HL-60 (cell line): ENCODE measurements at regions not wholly inside any gene's neighbourhood (a gene's known extent, or its start where the extent isn't known, plus 50 kb on each side); places are given as distances from the start of the nearest gene placed in this dataset.

Experiments
- DNase-seq, 2 experiments: peaks; one replicate each; pipeline ENCODE4 v3.0.0-alpha.2; 2010 to 2020; ENCODE audit warnings: low read depth in 1 of 2, low spot score in 1 of 2
- H3K27ac ChIP-seq: fragments of 250-450 bp; sonication (Bioruptor Pico); replicated peaks from 2 replicates; pipeline ENCODE4 v1.5.1; 2020; ENCODE audit warnings: mild to moderate bottlenecking, moderate library complexity
- H3K27me3 ChIP-seq: fragments of 250-450 bp; sonication (Bioruptor Pico); 2 replicates; pipeline ENCODE4 v1.5.1; 2021; ENCODE audit warnings: mild to moderate bottlenecking, moderate library complexity; ENCODE audit not compliant: insufficient read depth, poor library complexity, severe bottlenecking
- H3K4me3 ChIP-seq: replicated peaks from 2 replicates; pipeline ENCODE4 v1.5.1; 2011; ENCODE audit warnings: mild to moderate bottlenecking, control low read depth, low read length; ENCODE audit not compliant: insufficient read depth
- GABPA ChIP-seq: IDR thresholded peaks from 2 replicates; pipeline ENCODE4 v1.6.1; 2012; ENCODE audit warnings: low read depth
- POLR2AphosphoS5 ChIP-seq: IDR thresholded peaks from 2 replicates; pipeline ENCODE4 v1.6.1; 2012; ENCODE audit warnings: low read depth
- SPI1 ChIP-seq: IDR thresholded peaks from 2 replicates; pipeline ENCODE4 v1.6.1; 2012; ENCODE audit warnings: low read depth, mild to moderate bottlenecking, borderline replicate concordance
- TF ChIP-seq, protein P1 (sequence below): IDR thresholded peaks from 2 replicates; pipeline ENCODE4 v1.6.1; 2012; ENCODE audit warnings: low read depth; ENCODE audit not compliant: insufficient replicate concordance
- TF ChIP-seq, protein P2 (sequence below): IDR thresholded peaks from one replicate; pipeline ENCODE4 v1.5.1; 2011; ENCODE audit warnings: low read length, control low read depth, inconsistent platforms; ENCODE audit not compliant: insufficient read depth

DNA sequence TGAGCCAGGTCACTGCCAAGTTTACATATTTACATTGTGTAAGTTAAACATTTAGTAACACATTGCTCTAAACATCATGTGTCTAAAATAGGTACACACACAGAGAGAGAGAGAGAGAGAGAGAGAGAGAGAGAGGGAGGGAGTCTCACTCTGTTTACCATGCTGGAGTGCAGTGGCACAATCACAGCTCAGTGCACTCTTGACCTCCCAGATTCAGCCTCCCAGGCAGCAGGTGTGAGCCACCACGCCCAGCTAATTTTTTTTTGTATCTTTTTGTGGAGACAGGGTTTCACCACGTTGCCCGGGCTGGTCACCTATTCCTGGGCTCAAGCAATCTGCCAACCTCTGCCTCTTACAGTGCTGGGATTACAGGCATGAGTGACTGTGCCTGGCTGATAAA, 1045.3 kb downstream of the TLE1 start:
- Histone ChIP-seq H3K27ac (no peak overlapping the region), H3K27me3 (no peaks in the 10 kb centered on the region), H3K4me3 (no peak overlapping the region)
- TF ChIP-seq SPI1: no peak
- TF ChIP-seq POLR2AphosphoS5: no peak
- TF ChIP-seq GABPA: no peak
- TF ChIP-seq, protein P1, sequence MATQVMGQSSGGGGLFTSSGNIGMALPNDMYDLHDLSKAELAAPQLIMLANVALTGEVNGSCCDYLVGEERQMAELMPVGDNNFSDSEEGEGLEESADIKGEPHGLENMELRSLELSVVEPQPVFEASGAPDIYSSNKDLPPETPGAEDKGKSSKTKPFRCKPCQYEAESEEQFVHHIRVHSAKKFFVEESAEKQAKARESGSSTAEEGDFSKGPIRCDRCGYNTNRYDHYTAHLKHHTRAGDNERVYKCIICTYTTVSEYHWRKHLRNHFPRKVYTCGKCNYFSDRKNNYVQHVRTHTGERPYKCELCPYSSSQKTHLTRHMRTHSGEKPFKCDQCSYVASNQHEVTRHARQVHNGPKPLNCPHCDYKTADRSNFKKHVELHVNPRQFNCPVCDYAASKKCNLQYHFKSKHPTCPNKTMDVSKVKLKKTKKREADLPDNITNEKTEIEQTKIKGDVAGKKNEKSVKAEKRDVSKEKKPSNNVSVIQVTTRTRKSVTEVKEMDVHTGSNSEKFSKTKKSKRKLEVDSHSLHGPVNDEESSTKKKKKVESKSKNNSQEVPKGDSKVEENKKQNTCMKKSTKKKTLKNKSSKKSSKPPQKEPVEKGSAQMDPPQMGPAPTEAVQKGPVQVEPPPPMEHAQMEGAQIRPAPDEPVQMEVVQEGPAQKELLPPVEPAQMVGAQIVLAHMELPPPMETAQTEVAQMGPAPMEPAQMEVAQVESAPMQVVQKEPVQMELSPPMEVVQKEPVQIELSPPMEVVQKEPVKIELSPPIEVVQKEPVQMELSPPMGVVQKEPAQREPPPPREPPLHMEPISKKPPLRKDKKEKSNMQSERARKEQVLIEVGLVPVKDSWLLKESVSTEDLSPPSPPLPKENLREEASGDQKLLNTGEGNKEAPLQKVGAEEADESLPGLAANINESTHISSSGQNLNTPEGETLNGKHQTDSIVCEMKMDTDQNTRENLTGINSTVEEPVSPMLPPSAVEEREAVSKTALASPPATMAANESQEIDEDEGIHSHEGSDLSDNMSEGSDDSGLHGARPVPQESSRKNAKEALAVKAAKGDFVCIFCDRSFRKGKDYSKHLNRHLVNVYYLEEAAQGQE: no peak
- TF ChIP-seq, protein P2, sequence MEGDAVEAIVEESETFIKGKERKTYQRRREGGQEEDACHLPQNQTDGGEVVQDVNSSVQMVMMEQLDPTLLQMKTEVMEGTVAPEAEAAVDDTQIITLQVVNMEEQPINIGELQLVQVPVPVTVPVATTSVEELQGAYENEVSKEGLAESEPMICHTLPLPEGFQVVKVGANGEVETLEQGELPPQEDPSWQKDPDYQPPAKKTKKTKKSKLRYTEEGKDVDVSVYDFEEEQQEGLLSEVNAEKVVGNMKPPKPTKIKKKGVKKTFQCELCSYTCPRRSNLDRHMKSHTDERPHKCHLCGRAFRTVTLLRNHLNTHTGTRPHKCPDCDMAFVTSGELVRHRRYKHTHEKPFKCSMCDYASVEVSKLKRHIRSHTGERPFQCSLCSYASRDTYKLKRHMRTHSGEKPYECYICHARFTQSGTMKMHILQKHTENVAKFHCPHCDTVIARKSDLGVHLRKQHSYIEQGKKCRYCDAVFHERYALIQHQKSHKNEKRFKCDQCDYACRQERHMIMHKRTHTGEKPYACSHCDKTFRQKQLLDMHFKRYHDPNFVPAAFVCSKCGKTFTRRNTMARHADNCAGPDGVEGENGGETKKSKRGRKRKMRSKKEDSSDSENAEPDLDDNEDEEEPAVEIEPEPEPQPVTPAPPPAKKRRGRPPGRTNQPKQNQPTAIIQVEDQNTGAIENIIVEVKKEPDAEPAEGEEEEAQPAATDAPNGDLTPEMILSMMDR: no peak
- DNase-seq: no peak

DNA sequence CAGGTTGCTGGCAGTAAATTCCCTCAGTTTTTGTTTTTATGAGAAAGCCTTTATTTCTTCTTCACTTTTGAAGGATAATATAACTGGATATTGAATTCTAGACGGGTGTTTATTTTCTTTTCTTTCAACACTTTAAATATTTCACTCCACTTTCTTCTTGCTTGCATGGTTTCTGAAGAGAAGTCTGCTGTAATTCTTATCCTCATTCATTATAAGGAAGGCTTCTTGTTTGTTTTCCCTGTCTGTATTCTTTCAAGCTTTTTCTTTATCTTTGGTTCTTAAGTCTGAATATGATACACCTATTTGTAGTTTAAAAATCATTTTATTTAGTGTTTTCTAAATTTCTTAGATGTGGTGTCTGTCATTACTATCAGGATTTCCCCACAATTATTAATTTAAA, 1054.3 kb downstream of the TLE1 start:
- H3K27me3 ChIP-seq: no peaks in the 10 kb centered on the region
- DNase-seq: no peak
- H3K27ac ChIP-seq: no peak overlapping the region
- TF ChIP-seq, protein P2: no peak
- TF ChIP-seq POLR2AphosphoS5: no peak
- no peak for TF ChIP-seq GABPA
- no peak for TF ChIP-seq SPI1
- TF ChIP-seq, protein P1: no peak
- H3K4me3 ChIP-seq: no peak overlapping the region

DNA sequence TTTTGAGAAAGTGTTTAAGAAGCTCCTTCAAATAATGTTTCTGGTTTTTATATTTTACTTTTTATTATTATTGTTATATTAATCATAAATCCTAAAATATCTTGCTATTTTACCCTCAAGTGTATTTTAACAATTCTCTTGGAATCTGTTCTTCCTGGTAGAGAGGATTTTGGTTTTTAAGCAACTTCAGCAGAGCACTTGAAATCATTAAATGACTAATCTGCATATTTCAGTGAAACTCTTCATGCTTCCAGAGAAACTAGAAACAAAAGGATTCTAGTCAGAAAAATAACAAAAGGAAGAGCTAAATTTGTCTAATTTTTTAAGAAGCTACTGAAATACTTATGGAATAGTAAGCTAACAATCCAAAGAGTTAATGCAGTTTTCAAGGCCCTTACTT, 1057.3 kb downstream of the TLE1 start:
- no peak for DNase-seq
- H3K27ac ChIP-seq: no peak overlapping the region
- TF ChIP-seq, protein P1: no peak
- TF ChIP-seq SPI1 (no peak), POLR2AphosphoS5 (no peak), GABPA (no peak)
- TF ChIP-seq, protein P2: no peak

More for the DNA sequence above, 1057.3 kb downstream of the TLE1 start:
- no peaks in the 10 kb centered on the region for H3K27me3 ChIP-seq
- H3K4me3 ChIP-seq: no peak overlapping the region
